GM18517 (cell line): ENCODE measurements at regions not wholly inside any gene's neighbourhood (a gene's known extent, or its start where the extent isn't known, plus 50 kb on each side); places are given as distances from the start of the nearest gene placed in this dataset.

Experiments used
- ATAC-seq: cut with Tn5 transposase; IDR thresholded peaks from one replicate; pipeline ENCODE4 v1.9.1; 2021; ENCODE audit warnings: mild to moderate bottlenecking, moderate library complexity; ENCODE audit not compliant: unreplicated experiment

GRCh38 chr2:221844212-221845020 is 272.3 kb upstream of the EPHA4 start:
- ATAC-seq = peak; percentile 70

- ATAC-seq = no peak
Observed at GRCh38 chr2:221836095-221836494, 264.0 kb upstream of the EPHA4 start.

GRCh38 chr2:221833966-221834365 is 261.9 kb upstream of the EPHA4 start:
- ATAC-seq = no peak

- ATAC-seq = no peak
Observed at GRCh38 chr2:221831051-221831450, 258.9 kb upstream of the EPHA4 start.

DNA sequence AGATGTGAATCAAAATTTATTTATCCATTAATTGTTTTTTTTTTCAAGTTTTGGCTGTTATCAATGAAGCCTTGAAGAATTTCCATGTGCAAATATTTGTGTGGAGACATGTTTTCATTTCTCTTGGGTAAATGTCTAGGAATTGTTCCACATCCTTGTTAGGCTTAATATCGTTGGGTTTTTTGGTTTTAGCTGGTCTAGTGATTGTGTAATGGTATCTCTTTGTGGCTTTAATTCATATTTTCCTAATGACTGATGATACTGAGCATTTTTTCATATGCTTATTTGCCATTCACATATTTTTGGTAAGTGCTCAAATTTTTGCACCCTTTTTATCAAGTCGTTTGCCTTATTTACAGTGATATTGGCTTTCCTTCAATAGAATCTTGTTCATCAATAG is 250.3 kb upstream of the EPHA4 start:
- no peak for ATAC-seq

GRCh38 chr2:221818616-221819320 is 246.7 kb upstream of the EPHA4 start:
- ATAC-seq = no peak

GRCh38 chr2:221817878-221818277 is 245.8 kb upstream of the EPHA4 start:
- no peak for ATAC-seq

DNA sequence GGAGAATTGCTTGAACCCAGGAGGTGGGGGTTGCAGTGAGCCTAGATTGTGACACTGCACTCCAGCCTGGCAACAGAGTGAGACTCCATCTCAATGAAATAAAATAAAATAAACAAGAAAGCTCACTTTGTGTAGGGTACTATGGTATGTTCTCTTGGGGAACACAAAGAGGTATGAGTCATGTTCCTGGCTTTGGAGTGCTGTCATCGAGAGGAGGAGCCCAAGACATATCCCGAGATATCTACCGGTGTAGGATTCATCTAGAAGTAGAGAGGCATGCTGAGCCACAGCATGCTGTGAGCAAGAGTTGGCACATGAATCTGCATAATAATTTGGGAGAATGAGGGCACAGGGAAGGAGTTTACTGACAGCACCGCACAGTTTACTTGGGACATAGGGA is 244.9 kb upstream of the EPHA4 start:
- no peak for ATAC-seq

- ATAC-seq = no peak
Observed at GRCh38 chr2:221816566-221816965, 244.5 kb upstream of the EPHA4 start.

GRCh38 chr2:221810650-221811049 is 238.5 kb upstream of the EPHA4 start:
- ATAC-seq = no peak

DNA sequence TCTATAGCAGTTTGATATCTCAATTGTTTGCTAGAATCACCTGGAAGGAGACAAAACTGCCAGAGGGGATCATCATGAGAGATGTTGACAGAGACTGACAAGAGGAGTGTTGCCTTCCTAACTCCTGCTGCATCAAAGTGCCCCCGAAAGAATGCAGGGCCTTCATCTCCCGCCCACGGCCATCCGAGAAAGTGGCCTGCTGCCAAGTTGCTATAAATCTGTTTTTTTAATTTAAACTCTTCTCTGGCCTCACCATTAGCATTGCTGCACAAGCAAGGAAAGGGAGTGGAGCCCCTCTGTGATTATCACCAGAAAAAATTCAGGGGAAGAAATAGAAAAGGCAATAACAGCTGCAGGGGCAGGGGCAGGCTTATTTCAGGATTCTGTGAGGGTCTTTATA is 238.1 kb upstream of the EPHA4 start:
- ATAC-seq = no peak

GRCh38 chr2:221808488-221808887 is 236.4 kb upstream of the EPHA4 start:
- no peak for ATAC-seq

GRCh38 chr2:221807706-221808105 is 235.6 kb upstream of the EPHA4 start:
- ATAC-seq = no peak

GRCh38 chr2:221802089-221802488 is 230.0 kb upstream of the EPHA4 start:
- ATAC-seq = no peak

- ATAC-seq = no peak
Observed at GRCh38 chr2:221792971-221793521, 220.9 kb upstream of the EPHA4 start.

DNA sequence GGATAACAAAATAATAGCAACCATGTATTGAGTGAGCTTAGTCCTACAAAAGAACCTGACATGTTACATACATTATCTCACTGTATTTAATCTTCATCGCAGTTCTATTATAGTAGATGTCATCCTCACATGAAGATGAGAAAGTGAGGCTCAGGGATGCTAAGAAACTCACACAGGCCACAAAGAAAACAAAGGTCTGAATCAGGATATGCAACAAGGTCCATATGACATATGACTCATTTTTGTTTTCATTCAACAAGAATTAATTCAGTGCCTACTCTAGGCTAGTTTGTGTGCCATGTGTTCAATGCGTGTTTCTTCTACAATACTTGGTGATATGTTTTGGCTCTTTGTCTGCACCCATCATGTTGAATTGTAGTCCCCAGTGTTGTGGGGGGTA is 219.7 kb upstream of the EPHA4 start:
- no peak for ATAC-seq

- ATAC-seq = no peak
Observed at GRCh38 chr2:221787561-221787960, 215.5 kb upstream of the EPHA4 start.

DNA sequence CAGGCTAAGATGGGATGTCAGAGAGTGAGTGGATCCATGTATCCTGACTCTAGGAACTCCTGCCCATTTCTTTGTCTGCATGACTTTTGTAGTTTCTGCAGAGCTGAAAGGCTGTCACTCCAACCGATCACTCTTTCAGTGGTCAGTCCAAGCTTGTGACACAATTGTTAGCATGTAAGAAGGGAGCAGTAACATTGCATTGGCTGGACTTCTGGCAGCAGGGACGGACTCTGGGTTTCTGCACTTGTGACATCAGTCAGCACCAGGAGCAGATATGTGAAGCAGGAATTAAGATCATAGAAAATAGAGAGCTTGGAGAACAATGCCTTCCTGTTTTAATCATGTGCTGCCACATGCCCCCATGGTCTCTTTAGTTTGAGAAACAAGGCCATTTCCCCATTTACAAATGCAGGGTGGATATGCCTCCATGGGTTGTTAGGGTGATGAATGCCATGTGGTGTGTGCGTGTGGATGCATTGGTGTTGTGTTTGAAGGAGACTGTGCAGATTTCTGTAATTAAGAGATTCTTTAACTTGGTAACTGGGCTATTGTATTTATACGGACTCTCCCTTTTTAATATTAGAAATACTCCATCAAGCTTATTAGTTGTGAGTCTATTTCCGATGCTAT is 214.3 kb upstream of the EPHA4 start:
- no peak for ATAC-seq

GRCh38 chr2:221780281-221780688 is 208.2 kb upstream of the EPHA4 start:
- no peak for ATAC-seq

DNA sequence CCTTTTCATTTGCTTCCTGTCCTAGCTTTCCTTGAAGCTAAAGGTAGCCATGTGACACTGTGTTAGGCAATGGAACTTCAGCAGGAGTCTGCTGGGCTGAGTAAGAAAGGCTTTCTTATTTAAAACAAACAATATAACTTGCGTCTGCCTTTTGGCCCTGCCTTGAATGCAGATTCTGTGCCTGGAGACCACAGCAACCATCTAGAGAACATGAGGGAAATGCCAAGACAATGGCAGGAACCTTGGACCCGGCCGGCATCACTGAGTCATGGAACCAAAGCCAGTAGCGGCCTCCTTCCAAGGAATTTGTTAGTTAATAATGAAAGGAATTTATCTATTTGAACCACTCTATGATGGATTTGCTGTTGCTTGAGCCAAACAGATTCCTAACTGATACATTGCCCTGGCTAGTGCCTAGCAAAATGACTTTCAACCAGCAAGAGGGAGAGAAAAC is 207.5 kb upstream of the EPHA4 start:
- ATAC-seq = no peak

DNA sequence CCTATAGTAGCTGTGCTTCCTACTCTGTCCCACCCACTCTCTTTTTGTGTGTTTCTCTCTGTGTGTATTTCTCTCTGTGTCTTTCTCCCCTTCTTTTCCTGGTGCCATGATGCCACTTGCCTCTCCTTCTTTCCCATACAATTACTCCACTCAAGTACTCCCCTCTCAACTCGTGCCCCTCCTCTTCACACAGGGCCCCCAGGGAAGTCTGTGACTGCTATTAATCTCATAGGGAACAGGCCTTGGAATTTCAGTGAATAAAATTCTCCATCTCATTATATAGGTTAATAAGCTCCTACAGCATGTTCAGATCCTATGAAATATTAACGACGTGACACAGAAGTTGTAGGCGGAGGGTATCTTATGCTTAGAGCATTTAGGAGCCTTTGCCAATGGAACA is 205.9 kb upstream of the EPHA4 start:
- ATAC-seq = no peak

GRCh38 chr2:221777119-221777518 is 205.0 kb upstream of the EPHA4 start:
- ATAC-seq = no peak
